ENCODE measurements at regions not wholly inside any gene's neighbourhood (a gene's known extent, or its start where the extent isn't known, plus 50 kb on each side); places are given as distances from the start of the nearest gene placed in this dataset.

- DNase-seq (ENCODE audit: low read depth) = no peak
- H3K4me3 ChIP-seq (ENCODE audit: low read depth, low read length) = no peak overlapping the region
- TF ChIP-seq CTCF (conservative IDR thresholded peaks at IDR 0.05; ENCODE audit: low read depth, low read length) = no peak
These were observed 247.0 kb upstream of the POU3F1 start for GRCh38 chr1:38293567-38293966.

- no peak for DNase-seq (ENCODE audit: low read depth)
- H3K4me3 ChIP-seq (ENCODE audit: low read depth, low read length) = no peak overlapping the region
- no peak for TF ChIP-seq CTCF (conservative IDR thresholded peaks at IDR 0.05; ENCODE audit: low read depth, low read length)
These were observed 246.4 kb upstream of the POU3F1 start for GRCh38 chr1:38292969-38293368.

GRCh38 chr1:38291906-38292521 lies 245.4 kb upstream of the POU3F1 start:
- no peak for TF ChIP-seq CTCF (conservative IDR thresholded peaks at IDR 0.05; ENCODE audit: low read depth, low read length)
- no peak overlapping the region for H3K4me3 ChIP-seq (ENCODE audit: low read depth, low read length)
- DNase-seq (ENCODE audit: low read depth) = no peak

GRCh38 chr1:38291336-38291735 lies 244.7 kb upstream of the POU3F1 start:
- TF ChIP-seq CTCF (conservative IDR thresholded peaks at IDR 0.05; ENCODE audit: low read depth, low read length) = no peak
- H3K4me3 ChIP-seq (ENCODE audit: low read depth, low read length) = no peak overlapping the region

GRCh38 chr1:38289034-38289433 lies 242.4 kb upstream of the POU3F1 start:
- DNase-seq (ENCODE audit: low read depth) = no peak
- TF ChIP-seq CTCF (conservative IDR thresholded peaks at IDR 0.05; ENCODE audit: low read depth, low read length) = no peak
- no peak overlapping the region for H3K4me3 ChIP-seq (ENCODE audit: low read depth, low read length)

More at GRCh38 chr1:38291336-38291735, 244.7 kb upstream of the POU3F1 start:
- no peak for DNase-seq (ENCODE audit: low read depth)

- no peak overlapping the region for H3K4me3 ChIP-seq (ENCODE audit: low read depth, low read length)
- TF ChIP-seq CTCF (conservative IDR thresholded peaks at IDR 0.05; ENCODE audit: low read depth, low read length) = no peak
- no peak for DNase-seq (ENCODE audit: low read depth)
These were observed 241.0 kb upstream of the POU3F1 start for GRCh38 chr1:38287547-38287946.

GRCh38 chr1:38287036-38287435 lies 240.4 kb upstream of the POU3F1 start:
- no peak for TF ChIP-seq CTCF (conservative IDR thresholded peaks at IDR 0.05; ENCODE audit: low read depth, low read length)
- no peak overlapping the region for H3K4me3 ChIP-seq (ENCODE audit: low read depth, low read length)
- no peak for DNase-seq (ENCODE audit: low read depth)
